Esophagus muscularis mucosa (tissue), 3 donors: ENCODE measurements at regions not wholly inside any gene's neighbourhood (a gene's known extent, or its start where the extent isn't known, plus 50 kb on each side); places are given as distances from the start of the nearest gene placed in this dataset.

Experiments
- CTCF ChIP-seq, 3 experiments: fragments of 200-600 bp in 2 of 3; fragments of 450-650 bp in 1 of 3; sonication (generic) in 2 of 3; IDR thresholded peaks; one replicate each; pipeline ENCODE4 v1.5.1; 2017 to 2019; ENCODE audit warnings: antibody characterized with exemption in 3 of 3, mild to moderate bottlenecking in 2 of 3, moderate library complexity in 1 of 3
- POLR2A ChIP-seq: fragments of 450-650 bp; IDR thresholded peaks from one replicate; pipeline ENCODE4 v1.6.1; 2017; ENCODE audit warnings: antibody characterized with exemption, moderate library complexity, mild to moderate bottlenecking, low read depth
- POLR2AphosphoS5 ChIP-seq, 2 donors: sonication (generic); formaldehyde crosslinking; IDR thresholded peaks; one replicate each; pipeline ENCODE4 v1.6.1; 2017; ENCODE audit warnings: antibody characterized with exemption in 2 of 2

GRCh38 chr4:157444014-157444413 lies 223.5 kb downstream of the GRIA2 start:
- TF ChIP-seq CTCF (IDR thresholded peaks at IDR 0.05), result no peak
- no peak for TF ChIP-seq POLR2A
- TF ChIP-seq POLR2AphosphoS5 (IDR thresholded peaks at IDR 0.05), result no peak
